ENCODE measurements at regions not wholly inside any gene's neighbourhood (a gene's known extent, or its start where the extent isn't known, plus 50 kb on each side); places are given as distances from the start of the nearest gene placed in this dataset.
A peak's percentile ranks its signal among the peaks of the same experiment; 100 is the strongest.

GRCh38 chrX:138763761-138764160 is 52.2 kb upstream of the FGF13 start:
- H3K36me3 ChIP-seq: no peaks in the 10 kb centered on the region
- no peaks in the 10 kb centered on the region for H3K4me1 ChIP-seq
- WGBS (ENCODE audit: insufficient coverage, low coverage, low lambda C conversion rate, missing lambda C conversion rate): 40% methylated on average over 1 of the region's 3 CpGs
- H3K27ac ChIP-seq: no peak overlapping the region
- intact Hi-C loops (cut with DNase I): no loop called here
- TF ChIP-seq, protein P1, sequence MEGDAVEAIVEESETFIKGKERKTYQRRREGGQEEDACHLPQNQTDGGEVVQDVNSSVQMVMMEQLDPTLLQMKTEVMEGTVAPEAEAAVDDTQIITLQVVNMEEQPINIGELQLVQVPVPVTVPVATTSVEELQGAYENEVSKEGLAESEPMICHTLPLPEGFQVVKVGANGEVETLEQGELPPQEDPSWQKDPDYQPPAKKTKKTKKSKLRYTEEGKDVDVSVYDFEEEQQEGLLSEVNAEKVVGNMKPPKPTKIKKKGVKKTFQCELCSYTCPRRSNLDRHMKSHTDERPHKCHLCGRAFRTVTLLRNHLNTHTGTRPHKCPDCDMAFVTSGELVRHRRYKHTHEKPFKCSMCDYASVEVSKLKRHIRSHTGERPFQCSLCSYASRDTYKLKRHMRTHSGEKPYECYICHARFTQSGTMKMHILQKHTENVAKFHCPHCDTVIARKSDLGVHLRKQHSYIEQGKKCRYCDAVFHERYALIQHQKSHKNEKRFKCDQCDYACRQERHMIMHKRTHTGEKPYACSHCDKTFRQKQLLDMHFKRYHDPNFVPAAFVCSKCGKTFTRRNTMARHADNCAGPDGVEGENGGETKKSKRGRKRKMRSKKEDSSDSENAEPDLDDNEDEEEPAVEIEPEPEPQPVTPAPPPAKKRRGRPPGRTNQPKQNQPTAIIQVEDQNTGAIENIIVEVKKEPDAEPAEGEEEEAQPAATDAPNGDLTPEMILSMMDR (IDR thresholded peaks at IDR 0.05): no peak
- H3K9me3 ChIP-seq: no peaks in the 10 kb centered on the region
- ATAC-seq: no peak
- DNase-seq: no peak
- no peak overlapping the region for H3K4me3 ChIP-seq
- peaks cover 0 to 1% of the 10 kb centered on the region in 2 donors for H3K27me3 ChIP-seq

GRCh38 chrX:138761380-138761779 is 49.9 kb upstream of the FGF13 start:
- peak; percentile 40 to 71 (median 54) for ATAC-seq
- 37% methylated on average over 2 of the region's 3 CpGs for WGBS (ENCODE audit: insufficient coverage, low coverage, low lambda C conversion rate, missing lambda C conversion rate)

More at GRCh38 chrX:138761380-138761779, 49.9 kb upstream of the FGF13 start:
- intact Hi-C loops (cut with DNase I): no loop called here
- TF ChIP-seq, protein P1 (IDR thresholded peaks at IDR 0.05): no peak
- no peak for TF ChIP-seq POLR2A (IDR thresholded peaks at IDR 0.05)
- Histone ChIP-seq H3K27me3 (no peaks in the 10 kb centered on the region), H3K4me3 (no peak overlapping the region), H3K9me3 (no peaks in the 10 kb centered on the region), H3K27ac (no peak overlapping the region), H3K4me1 (no peaks in the 10 kb centered on the region), H3K36me3 (no peaks in the 10 kb centered on the region)
- no peak for DNase-seq
